GM20000 (cell line): ENCODE measurements at regions not wholly inside any gene's neighbourhood (a gene's known extent, or its start where the extent isn't known, plus 50 kb on each side); places are given as distances from the start of the nearest gene placed in this dataset.

Experiments
- DNase-seq: peaks from one replicate; pipeline ENCODE4 v3.0.0; 2012; ENCODE audit warnings: low spot score
- CTCF ChIP-seq: IDR thresholded peaks from 2 replicates; pipeline ENCODE4 v1.5.1; 2012; ENCODE audit warnings: mild to moderate bottlenecking, control low read depth; ENCODE audit errors: extremely low read depth, missing control alignments

GRCh38 chr2:146927080-146927711, 917.6 kb upstream of the ACVR2A start:
- peak; percentile 9 for DNase-seq
- TF ChIP-seq CTCF = no peak

- no peak for DNase-seq
- TF ChIP-seq CTCF = no peak
Measured at GRCh38 chr2:146918280-146918679, 926.5 kb upstream of the ACVR2A start.

- no peak for TF ChIP-seq CTCF
- DNase-seq = no peak
Measured at GRCh38 chr2:146917431-146918042, 927.3 kb upstream of the ACVR2A start.

GRCh38 chr2:146916914-146917313, 927.9 kb upstream of the ACVR2A start:
- DNase-seq = no peak
- no peak for TF ChIP-seq CTCF

- TF ChIP-seq CTCF = no peak
Measured at GRCh38 chr2:146913476-146913875, 931.4 kb upstream of the ACVR2A start.

GRCh38 chr2:146912536-146912935, 932.3 kb upstream of the ACVR2A start:
- no peak for DNase-seq
- TF ChIP-seq CTCF = no peak

More at GRCh38 chr2:146913476-146913875, 931.4 kb upstream of the ACVR2A start:
- DNase-seq = no peak

GRCh38 chr2:146908776-146909175, 936.1 kb upstream of the ACVR2A start:
- no peak for DNase-seq

More at GRCh38 chr2:146908776-146909175, 936.1 kb upstream of the ACVR2A start:
- no peak for TF ChIP-seq CTCF
